Right lobe of liver (tissue), 4 donors: ENCODE measurements at regions not wholly inside any gene's neighbourhood (a gene's known extent, or its start where the extent isn't known, plus 50 kb on each side); places are given as distances from the start of the nearest gene placed in this dataset.

Source experiments
- CTCF ChIP-seq, 4 donors: fragments of 200-600 bp in 3 of 4; fragments of 450-650 bp in 1 of 4; IDR thresholded peaks; one replicate each; pipeline versions ENCODE4 v1.5.1 to v1.8.0; 2016 to 2022; ENCODE audit warnings: antibody characterized with exemption in 4 of 4, mild to moderate bottlenecking in 2 of 4
- POLR2A ChIP-seq: fragments of 450-650 bp; IDR thresholded peaks from one replicate; pipeline ENCODE4 v1.6.1; 2017; ENCODE audit warnings: antibody characterized with exemption, mild to moderate bottlenecking
- donor health status: DM: no; HTN: no; CAD: no.
- donor health status: DM: no; HTN: no; CAD: no.
- donor health status: DM: no; HTN: yes; CAD: no.

DNA sequence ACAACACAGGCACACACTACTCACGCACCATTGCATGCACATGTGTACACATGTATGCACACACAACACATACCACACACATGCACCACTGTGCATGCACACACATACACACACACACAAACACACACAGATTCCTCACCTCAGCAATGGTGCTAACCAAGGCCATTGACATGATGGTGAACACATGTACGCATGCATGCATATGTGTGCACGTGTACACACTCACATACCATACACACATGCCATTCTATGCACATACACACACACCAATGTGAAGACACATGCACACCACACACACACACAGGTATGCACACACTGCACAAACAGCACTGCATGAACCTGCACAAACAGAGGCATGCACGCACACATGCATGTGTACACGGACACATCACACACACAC lies 976.0 kb downstream of the DCDC2C start:
- no peak for TF ChIP-seq POLR2A
- no peak for TF ChIP-seq CTCF (IDR thresholded peaks at IDR 0.05)
